ENCODE measurements at regions not wholly inside any gene's neighbourhood (a gene's known extent, or its start where the extent isn't known, plus 50 kb on each side); places are given as distances from the start of the nearest gene placed in this dataset.

DNA sequence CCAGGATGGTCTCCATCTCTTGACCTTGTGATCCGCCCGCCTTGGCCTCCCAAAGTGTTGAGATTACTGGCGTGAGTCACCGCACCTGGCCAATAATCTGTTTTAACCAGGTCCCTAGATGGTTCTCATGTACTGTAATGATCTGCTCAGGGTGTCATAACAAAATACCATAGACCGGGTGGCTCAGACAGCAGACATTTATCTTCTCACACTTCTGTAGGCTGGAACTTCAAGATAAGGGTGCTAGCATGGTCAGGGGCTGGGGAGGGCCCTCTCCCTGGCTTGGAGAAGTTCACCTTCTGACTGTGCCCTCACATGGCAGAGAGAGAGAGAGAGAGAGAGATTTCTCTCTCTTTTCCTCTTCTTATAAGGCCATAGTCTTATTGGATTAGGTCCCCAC, 279.4 kb upstream of the LYZL1 start:
- Histone ChIP-seq H3K4me1 (no peaks in the 10 kb centered on the region), H3K9me3 (no peaks in the 10 kb centered on the region), H3K4me3 (no peak overlapping the region), H3K27ac (no peak overlapping the region), H3K27me3 (no peaks in the 10 kb centered on the region), H3K36me3 (no peaks in the 10 kb centered on the region)
- WGBS, 2 donors = 82 to 84% methylated on average over 5 of the region's 5 CpGs
- DNase-seq (no peak), ATAC-seq (ENCODE audit: low FRiP score in 2 of 2) (no peak)
- no peak for TF ChIP-seq EP300 (IDR thresholded peaks at IDR 0.05)
- TF ChIP-seq POLR2AphosphoS5 (IDR thresholded peaks at IDR 0.05) = no peak
- TF ChIP-seq POLR2A (IDR thresholded peaks at IDR 0.05) = no peak
- TF ChIP-seq CTCF (IDR thresholded peaks at IDR 0.05) = no peak

DNA sequence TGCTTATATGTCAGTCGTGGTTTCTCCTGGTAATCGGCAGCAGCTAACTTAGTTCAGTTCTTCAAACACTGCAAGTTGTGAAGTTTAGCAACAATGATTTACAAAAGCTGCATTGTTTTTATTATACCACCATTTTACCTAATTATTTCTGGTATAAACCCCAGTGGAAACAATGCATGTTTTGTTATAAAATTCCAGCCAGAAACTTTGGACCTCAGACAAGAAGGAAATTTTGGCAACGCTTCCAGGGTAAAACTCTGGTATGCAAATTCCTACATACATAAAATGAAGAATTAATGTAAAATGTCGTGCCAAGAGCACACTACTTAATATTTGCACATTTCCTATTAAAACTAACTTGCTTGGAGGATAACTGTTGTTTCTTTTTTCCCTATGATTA, 277.4 kb upstream of the LYZL1 start:
- no peak for TF ChIP-seq EP300 (IDR thresholded peaks at IDR 0.05)
- no peak for TF ChIP-seq CTCF (IDR thresholded peaks at IDR 0.05)
- TF ChIP-seq POLR2A (IDR thresholded peaks at IDR 0.05) = no peak
- TF ChIP-seq POLR2AphosphoS5 (IDR thresholded peaks at IDR 0.05) = no peak
- H3K9me3 ChIP-seq = no peaks in the 10 kb centered on the region
- H3K27ac ChIP-seq = no peak overlapping the region
- 55 to 61% methylated on average over 4 of the region's 4 CpGs for WGBS, 2 donors
- no peaks in the 10 kb centered on the region for H3K36me3 ChIP-seq
- ATAC-seq (ENCODE audit: low FRiP score in 2 of 2) = no peak
- H3K4me3 ChIP-seq = no peak overlapping the region
- no peaks in the 10 kb centered on the region for H3K4me1 ChIP-seq
- H3K27me3 ChIP-seq = no peaks in the 10 kb centered on the region
- DNase-seq = no peak

DNA sequence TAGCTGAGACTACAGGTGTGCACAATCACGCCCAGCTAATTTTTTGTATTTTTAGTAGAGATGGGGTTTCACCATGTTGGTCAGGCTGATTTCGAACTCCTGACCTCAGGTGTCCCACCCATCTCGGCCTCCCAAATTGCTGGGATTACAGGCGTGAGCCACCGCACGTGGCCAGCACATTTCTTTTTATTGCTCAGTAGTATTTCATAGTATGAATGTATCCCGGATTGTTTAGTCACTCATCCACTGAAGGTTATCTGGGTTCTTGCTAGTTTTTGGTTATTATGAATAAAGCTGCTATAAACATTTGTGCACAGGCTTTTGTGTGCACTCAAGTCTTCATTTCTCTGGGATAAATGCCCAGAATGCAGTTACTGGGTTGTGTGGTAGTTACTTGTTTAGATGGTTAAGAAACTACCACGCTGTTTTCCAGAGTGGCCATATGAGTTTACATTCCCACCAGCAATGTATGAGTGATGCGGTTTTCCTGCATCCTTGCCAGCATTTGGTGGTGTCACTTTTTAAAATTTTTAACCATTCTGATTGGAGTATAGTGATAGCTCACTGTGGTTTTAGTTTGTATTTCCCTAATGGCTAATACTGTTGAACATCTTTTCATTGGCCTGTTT, 275.8 kb upstream of the LYZL1 start:
- Histone ChIP-seq H3K27ac (no peak overlapping the region), H3K9me3 (no peaks in the 10 kb centered on the region), H3K36me3 (no peaks in the 10 kb centered on the region), H3K4me1 (no peaks in the 10 kb centered on the region), H3K4me3 (no peak overlapping the region), H3K27me3 (no peaks in the 10 kb centered on the region)
- DNase-seq (no peak), ATAC-seq (ENCODE audit: low FRiP score in 2 of 2) (no peak)
- TF ChIP-seq POLR2AphosphoS5 (IDR thresholded peaks at IDR 0.05) = no peak
- TF ChIP-seq POLR2A (IDR thresholded peaks at IDR 0.05) = no peak
- TF ChIP-seq CTCF (IDR thresholded peaks at IDR 0.05) = no peak
- TF ChIP-seq EP300 (IDR thresholded peaks at IDR 0.05) = no peak
- WGBS, 2 donors = 74 to 82% methylated on average over 9 of the region's 9 CpGs

DNA sequence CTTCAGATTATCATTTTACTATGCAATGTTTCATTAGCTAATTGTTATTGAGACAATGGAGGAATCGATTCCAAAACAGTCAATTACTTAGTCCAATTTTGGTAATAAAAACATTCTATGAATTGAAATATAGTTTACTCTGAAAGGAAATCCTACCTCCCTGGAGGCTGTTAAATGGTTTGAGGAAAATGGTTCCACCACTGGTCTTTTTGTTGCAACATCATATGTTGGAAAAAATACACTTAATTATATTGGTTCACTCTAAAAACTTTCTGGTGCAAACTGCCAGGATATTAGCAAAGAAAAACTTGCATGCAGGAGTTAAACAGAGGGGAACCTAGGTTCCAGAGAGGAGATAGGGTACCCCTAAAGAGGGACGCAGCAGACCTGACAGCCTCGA, 267.3 kb upstream of the LYZL1 start:
- DNase-seq (no peak), ATAC-seq (ENCODE audit: low FRiP score in 2 of 2) (no peak)
- Histone ChIP-seq H3K27me3 (no peaks in the 10 kb centered on the region), H3K9me3 (no peaks in the 10 kb centered on the region), H3K27ac (no peak overlapping the region), H3K4me3 (no peak overlapping the region), H3K36me3 (no peaks in the 10 kb centered on the region), H3K4me1 (no peaks in the 10 kb centered on the region)
- WGBS, 2 donors = 70 to 85% methylated on average over 3 of the region's 3 CpGs
- no peak for TF ChIP-seq POLR2AphosphoS5 (IDR thresholded peaks at IDR 0.05)
- TF ChIP-seq CTCF (IDR thresholded peaks at IDR 0.05) = no peak

DNA sequence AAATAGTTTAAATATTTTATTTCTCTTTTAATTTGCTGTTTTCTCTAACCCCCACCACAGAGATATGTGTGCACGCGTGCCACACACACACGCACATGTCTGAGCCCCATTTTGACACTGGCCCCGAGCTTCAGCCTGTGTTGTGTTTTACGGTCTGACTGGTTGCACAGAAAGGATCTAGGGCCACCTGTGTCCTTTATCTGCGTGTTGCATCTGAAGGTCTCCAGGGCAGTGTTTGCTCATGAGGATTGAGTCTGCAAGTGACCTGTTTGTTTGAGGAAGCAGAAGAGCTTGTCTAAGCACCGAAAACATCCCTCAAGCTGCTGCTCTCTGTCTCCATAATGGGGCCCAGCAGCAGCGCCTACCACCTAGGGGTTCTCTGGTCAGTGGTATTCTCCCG, 266.4 kb upstream of the LYZL1 start:
- 86 to 90% methylated on average over 7 to 9 of the region's 9 CpGs for WGBS, 2 donors
- Histone ChIP-seq H3K4me3 (no peak overlapping the region), H3K36me3 (no peaks in the 10 kb centered on the region), H3K9me3 (no peaks in the 10 kb centered on the region), H3K27ac (no peak overlapping the region), H3K4me1 (no peaks in the 10 kb centered on the region), H3K27me3 (no peaks in the 10 kb centered on the region)
- no peak for DNase-seq
- TF ChIP-seq POLR2A (IDR thresholded peaks at IDR 0.05) (no peak), EP300 (IDR thresholded peaks at IDR 0.05) (no peak), POLR2AphosphoS5 (IDR thresholded peaks at IDR 0.05) (no peak), CTCF (IDR thresholded peaks at IDR 0.05) (no peak)
- no peak for ATAC-seq (ENCODE audit: low FRiP score in 2 of 2)
